ENCODE measurements at regions not wholly inside any gene's neighbourhood (a gene's known extent, or its start where the extent isn't known, plus 50 kb on each side); places are given as distances from the start of the nearest gene placed in this dataset.
"Not testable (repeated sequence)": the region's sequence is repeated elsewhere in the genome, so short reads cannot be mapped to it uniquely, and the experiment has no call there.

- DNase-seq: no peak
Measured at GRCh38 chr6:120478650-120479049, 855.6 kb downstream of the TBC1D32 start.

GRCh38 chr6:120473804-120474203 lies 860.5 kb downstream of the TBC1D32 start:
- no peak for DNase-seq

GRCh38 chr6:120468486-120468885 lies 865.8 kb downstream of the TBC1D32 start:
- DNase-seq: no peak

DNA sequence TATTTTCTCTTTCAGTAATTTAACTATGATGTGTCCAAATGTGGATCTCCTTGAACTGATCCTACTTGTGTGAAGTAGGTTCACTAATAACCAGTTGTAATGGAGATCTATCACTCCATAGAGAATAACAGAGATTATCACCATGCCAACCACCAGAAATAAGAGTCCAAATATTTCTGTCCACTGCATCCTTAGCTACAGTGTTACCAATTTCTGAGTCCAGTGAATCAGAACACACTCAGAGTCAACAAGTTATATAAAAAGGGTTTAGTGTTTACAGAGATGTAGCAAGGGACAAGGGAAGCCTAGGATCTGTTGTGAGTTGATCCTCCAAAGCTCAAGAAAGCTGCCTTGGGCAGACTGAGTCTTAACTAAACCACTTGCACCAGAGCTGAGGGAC lies 882.8 kb downstream of the TBC1D32 start:
- no peak for DNase-seq

DNA sequence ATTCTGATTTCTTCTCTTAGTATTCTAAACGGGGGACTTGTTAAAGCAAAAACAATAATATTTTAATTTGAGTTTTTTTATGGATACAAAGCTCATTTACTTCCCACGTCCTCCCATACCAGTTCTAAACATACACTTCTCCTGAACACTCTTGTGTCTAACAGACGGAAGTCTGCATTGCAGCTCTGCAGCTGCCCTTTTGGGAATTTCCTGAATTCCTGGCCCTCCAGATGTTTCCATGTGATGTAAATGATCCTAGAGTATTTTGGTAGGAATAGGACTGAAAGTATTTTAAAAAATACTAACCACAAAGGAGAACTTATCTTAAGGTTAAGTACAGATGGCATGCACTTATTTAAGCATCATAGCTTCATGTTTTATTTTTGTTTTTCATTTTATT lies 886.7 kb downstream of the TBC1D32 start:
- DNase-seq: no peak

- not testable (repeated sequence) for DNase-seq
Measured at GRCh38 chr6:120432840-120433239, 901.4 kb downstream of the TBC1D32 start.

GRCh38 chr6:120431841-120432240 lies 902.4 kb downstream of the TBC1D32 start:
- DNase-seq: no peak

DNA sequence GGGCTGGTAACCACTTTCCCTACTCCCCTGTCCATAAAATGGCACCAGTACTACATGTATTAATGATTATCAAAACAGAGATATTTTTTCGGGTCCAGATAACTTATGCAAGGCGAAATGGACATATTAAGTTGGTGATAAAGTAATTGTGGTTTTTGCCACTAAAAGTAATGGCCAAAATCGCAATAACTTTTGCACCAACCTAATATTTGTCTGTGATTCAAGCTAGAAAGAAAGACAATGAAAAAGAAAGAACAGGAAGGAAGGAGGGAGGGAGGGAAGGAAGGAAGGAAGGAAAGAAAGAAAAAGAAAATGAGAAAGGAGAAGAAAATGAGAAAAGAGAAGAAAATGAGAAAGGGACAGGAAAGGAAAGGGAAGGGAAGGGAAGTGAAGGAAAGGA lies 922.9 kb downstream of the TBC1D32 start:
- DNase-seq: no peak

DNA sequence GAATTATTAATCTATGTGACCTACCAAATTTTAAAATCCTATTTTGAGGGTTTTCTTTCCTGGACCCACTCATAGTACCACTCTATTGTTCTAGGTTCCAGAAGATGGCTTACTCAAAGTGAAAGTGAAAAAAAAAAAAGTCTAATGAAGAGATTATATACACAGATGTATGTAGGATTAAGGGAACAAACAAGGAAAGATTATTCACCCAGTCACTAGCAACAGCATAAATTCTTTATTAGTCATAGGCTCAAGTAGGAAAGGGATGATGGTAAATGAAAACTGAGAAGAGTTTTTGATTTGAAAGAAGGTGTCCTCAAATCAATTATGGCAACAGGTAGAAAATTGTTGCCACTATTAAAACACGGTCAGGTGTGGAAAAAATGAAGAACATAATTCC lies 923.7 kb downstream of the TBC1D32 start:
- no peak for DNase-seq

- DNase-seq: no peak
Measured at GRCh38 chr6:120407696-120408095, 926.6 kb downstream of the TBC1D32 start.

GRCh38 chr6:120405947-120406346 lies 928.3 kb downstream of the TBC1D32 start:
- no peak for DNase-seq

GRCh38 chr6:120395784-120396183 lies 938.5 kb downstream of the TBC1D32 start:
- DNase-seq: no peak

- no peak for DNase-seq
Measured at GRCh38 chr6:120395330-120395729, 939.0 kb downstream of the TBC1D32 start.

DNA sequence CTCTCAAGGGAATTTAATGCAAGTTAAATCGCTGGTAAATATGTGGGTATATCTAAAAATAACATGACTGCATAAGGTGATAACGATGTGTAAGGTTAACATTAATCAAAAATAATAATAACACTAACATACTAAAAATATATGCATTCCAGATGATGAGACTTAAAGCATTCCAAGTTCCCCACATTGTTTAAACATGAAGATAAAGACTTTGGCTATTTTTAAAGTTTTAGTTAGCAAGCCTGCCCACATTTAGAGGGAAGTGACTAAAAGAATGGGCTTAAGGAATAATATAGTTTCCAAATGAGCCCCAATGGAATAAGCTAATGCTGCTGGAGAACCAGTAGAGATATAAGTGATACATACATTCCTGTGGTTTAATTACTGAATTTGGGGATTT lies 941.3 kb downstream of the TBC1D32 start:
- DNase-seq: no peak

DNA sequence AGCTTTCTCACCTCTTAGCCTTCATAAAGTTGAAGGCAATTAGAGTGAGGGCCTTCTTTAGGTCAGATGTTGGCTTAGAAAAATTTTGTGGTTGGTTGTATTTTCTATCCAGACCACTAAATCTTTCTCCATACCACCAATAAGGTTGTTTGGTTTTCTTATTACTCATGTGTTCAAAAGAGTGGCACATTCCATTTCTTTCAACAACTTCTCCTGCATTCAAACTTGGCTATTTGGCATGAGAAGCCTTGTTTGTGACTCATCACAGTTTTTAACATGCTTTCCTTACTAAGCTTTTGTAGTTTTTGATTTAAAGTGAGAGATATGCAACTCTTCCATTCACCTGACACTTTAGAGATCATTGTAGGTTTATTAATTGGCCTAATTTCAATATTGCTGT lies 949.6 kb downstream of the TBC1D32 start:
- no peak for DNase-seq

DNA sequence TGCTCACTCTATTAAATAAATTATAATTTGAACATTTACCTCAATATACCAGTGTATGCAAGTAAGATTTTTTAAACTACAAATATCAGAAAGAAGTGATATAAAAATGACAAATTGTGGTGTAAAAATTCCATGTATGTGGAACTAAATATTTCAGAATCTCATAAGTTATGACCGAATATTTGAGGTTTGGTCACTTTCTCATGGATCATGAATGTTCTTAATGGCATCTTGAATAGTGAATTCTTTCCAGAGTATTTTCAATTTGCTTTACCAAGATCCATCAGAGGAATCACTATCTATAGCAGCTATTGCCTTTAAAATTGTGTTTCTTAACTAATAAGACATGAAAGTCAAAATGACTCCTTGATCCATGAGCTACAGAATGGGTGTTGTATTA lies 950.6 kb downstream of the TBC1D32 start:
- no peak for DNase-seq

GRCh38 chr6:120378582-120379220 lies 955.6 kb downstream of the TBC1D32 start:
- DNase-seq: no peak

DNA sequence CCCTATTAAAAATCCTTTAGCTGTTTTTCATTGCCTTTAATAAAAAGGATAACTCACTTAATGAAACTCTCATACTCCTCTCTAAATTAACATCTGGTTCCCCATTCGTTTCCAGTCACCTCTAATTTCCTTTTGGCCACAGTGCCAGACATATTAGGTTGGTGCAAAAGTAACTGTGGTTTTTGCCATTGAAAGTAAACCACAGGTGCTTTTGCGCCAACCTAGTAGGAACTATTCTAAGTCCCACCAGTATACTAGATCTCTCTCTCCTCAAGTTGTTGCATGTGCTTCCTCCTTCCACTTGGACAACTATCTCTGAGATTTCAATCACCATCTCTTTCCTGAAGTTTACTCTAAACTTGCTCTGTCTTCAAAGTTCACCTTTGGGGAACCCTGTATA lies 961.1 kb downstream of the TBC1D32 start:
- DNase-seq: no peak

DNA sequence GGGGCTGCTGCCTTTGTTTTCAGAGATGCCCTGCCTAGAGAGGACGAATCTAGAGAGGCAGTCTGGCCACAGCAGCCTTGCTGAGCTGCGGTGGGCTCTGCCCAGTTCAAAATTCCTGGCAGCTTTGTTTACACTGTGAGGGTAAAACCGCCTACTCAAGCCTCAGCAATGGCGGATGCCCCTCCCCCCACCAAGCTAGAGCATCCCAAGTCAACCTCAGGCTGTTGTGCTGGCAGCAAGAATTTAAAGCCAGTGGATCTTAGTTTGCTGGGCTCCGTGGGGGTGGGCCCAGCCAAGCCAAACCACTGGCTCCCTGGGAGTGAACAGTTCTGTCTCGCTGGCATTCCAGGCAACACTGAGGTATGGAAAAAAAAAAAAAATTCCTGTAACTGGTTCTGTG lies 970.9 kb downstream of the TBC1D32 start:
- DNase-seq: no peak

- DNase-seq: not testable (repeated sequence)
Measured at GRCh38 chr6:120358535-120358934, 975.7 kb downstream of the TBC1D32 start.

GRCh38 chr6:120357447-120357846 lies 976.8 kb downstream of the TBC1D32 start:
- DNase-seq: no peak

GRCh38 chr6:120355822-120356221 lies 978.5 kb downstream of the TBC1D32 start:
- DNase-seq: no peak

GRCh38 chr6:120354452-120355098 lies 979.7 kb downstream of the TBC1D32 start:
- no peak for DNase-seq

DNA sequence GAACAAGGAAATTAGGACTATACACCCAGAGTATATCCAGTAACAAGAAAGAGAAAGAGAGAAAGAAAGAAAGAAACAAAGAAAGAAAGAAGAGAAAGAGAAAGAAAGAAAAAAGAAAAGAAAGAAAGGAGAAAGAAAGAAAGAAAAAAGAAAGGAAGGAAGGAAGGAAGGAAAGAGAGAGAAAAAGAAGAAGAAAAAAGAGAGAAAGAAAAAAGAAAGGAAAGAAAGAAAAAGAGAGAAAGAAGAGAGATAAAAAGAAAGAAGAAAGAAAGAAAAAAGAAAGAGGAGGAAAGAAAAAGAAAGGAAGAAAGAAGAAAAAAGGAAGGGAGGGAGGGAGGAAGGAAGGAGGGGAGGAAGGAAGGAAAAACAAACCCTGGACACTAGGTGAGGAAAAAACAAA lies 981.8 kb downstream of the TBC1D32 start:
- no peak for DNase-seq

GRCh38 chr6:120348926-120349325 lies 985.4 kb downstream of the TBC1D32 start:
- DNase-seq: no peak
